HCT116 (cell line): ENCODE measurements at regions not wholly inside any gene's neighbourhood (a gene's known extent, or its start where the extent isn't known, plus 50 kb on each side); places are given as distances from the start of the nearest gene placed in this dataset.

Experiments
- ATAC-seq: fragments of 200-7000 bp; cut with Tn5 transposase; 2 replicates; pipeline ENCODE4 v1.9.1; 2020; ENCODE audit warnings: mild to moderate bottlenecking, moderate library complexity
- BruUV-seq: library from RNA; stranded (reverse); fragments of 400-500 nt; replicated peaks from 2 replicates; lab custom pipeline; 2021; lab: Mats Ljungman, UMichigan
- CTCF ChIA-PET: fragments of 300-600 bp; sonication (Branson Sonifier 250); formaldehyde crosslinking; loops from one replicate; lab custom pipeline; 2021; ENCODE audit warnings: antibody characterized with exemption; lab: Charles Lee
- POLR2A ChIA-PET: fragments of 300-600, 350-600 bp; sonication (Branson Sonifier 250); formaldehyde crosslinking; loops from one replicate; lab custom pipeline; 2021; ENCODE audit warnings: antibody characterized with exemption; lab: Charles Lee
- RAD21 ChIA-PET, 2 experiments: fragments of 300-600 bp; sonication (Branson Sonifier 250); formaldehyde crosslinking; loops; one replicate each; lab custom pipeline; 2023; ENCODE audit warnings: low total read pairs in 2 of 2; ENCODE audit not compliant: uncharacterized antibody in 2 of 2, unreplicated experiment in 2 of 2, low non-redundant PET in 1 of 2; lab: Charles Lee
- DNase-seq: peaks from one replicate; pipeline ENCODE4 v3.0.0-alpha.2; 2010; ENCODE audit warnings: low read depth, low spot score
- H2AFZ ChIP-seq: fragments of 200-600 bp; shearing (Covaris generic), sonication (generic); 2 replicates; pipeline ENCODE4 v1.6.1; 2017; ENCODE audit warnings: low read depth, mixed run types, mixed read lengths, antibody characterized with exemption, low read length; ENCODE audit not compliant: poor library complexity, severe bottlenecking
- H3K27ac ChIP-seq: 2 replicates; pipeline ENCODE4 v1.5.1; 2012; ENCODE audit warnings: low read depth, low read length
- H3K27me3 ChIP-seq: fragments of 200-600 bp; sonication (generic); 2 replicates; pipeline ENCODE4 v1.6.1; 2016; ENCODE audit warnings: mixed run types, low read length, mixed read lengths; ENCODE audit not compliant: insufficient read depth
- H3K36me3 ChIP-seq, 2 experiments: fragments of 200-500 bp in 1 of 2; fragments of 200-600 bp in 1 of 2; sonication (Bioruptor generic) in 1 of 2; sonication (generic) in 1 of 2; 2 replicates each; pipeline versions ENCODE4 v1.5.1 to v1.6.1; 2014 to 2016; ENCODE audit warnings: low read length in 2 of 2, inconsistent platforms in 1 of 2, mixed read lengths in 1 of 2, mixed run types in 1 of 2; ENCODE audit not compliant: insufficient read depth in 2 of 2, control insufficient read depth in 1 of 2
- H3K4me1 ChIP-seq, 2 experiments: fragments of 200-600 bp in 1 of 2; sonication (generic) in 1 of 2; 2 replicates each; pipeline versions ENCODE4 v1.5.1 to v1.6.1; 2012 to 2017; ENCODE audit warnings: low read length in 2 of 2, inconsistent platforms in 1 of 2, mild to moderate bottlenecking in 1 of 2, mixed read lengths in 1 of 2, mixed run types in 1 of 2, moderate library complexity in 1 of 2; ENCODE audit not compliant: insufficient read depth in 2 of 2, control insufficient read depth in 1 of 2
- H3K4me2 ChIP-seq: fragments of 200-600 bp; sonication (generic); 2 replicates; pipeline ENCODE4 v1.6.1; 2017; ENCODE audit warnings: mixed run types, low read length, mixed read lengths
- H3K4me3 ChIP-seq, 2 experiments: fragments of 200-600 bp in 1 of 2; sonication (generic) in 1 of 2; replicated peaks in 1 of 2; 2 replicates each; pipeline ENCODE4 v1.5.1; 2011 to 2016; ENCODE audit warnings: low read length in 2 of 2, control low read depth in 1 of 2, low read depth in 1 of 2, mild to moderate bottlenecking in 1 of 2, mixed read lengths in 1 of 2, mixed run types in 1 of 2
- H3K79me2 ChIP-seq: fragments of 200-600 bp; sonication (generic); 2 replicates; pipeline ENCODE4 v1.6.1; 2017; ENCODE audit warnings: mild to moderate bottlenecking, mixed run types, low read length, moderate library complexity, mixed read lengths; ENCODE audit not compliant: insufficient read depth
- H3K9ac ChIP-seq: fragments of 200-600 bp; sonication (generic); 2 replicates; pipeline ENCODE4 v1.6.1; 2016; ENCODE audit warnings: low read length, mixed read lengths
- H3K9me2 ChIP-seq: fragments of 200-600 bp; sonication (generic), shearing (Covaris generic); 2 replicates; pipeline ENCODE4 v1.6.1; 2017; ENCODE audit warnings: mixed run types, mild to moderate bottlenecking, moderate library complexity; ENCODE audit not compliant: insufficient read depth
- H3K9me3 ChIP-seq, 2 experiments: fragments of 200-500 bp in 1 of 2; fragments of 200-600 bp in 1 of 2; sonication (Bioruptor generic) in 1 of 2; sonication (generic) in 1 of 2; 2 replicates each; pipeline ENCODE4 v1.6.1; 2014 to 2017; ENCODE audit warnings: low read length in 2 of 2, mixed read lengths in 2 of 2, inconsistent platforms in 1 of 2, low read depth in 1 of 2, mild to moderate bottlenecking in 1 of 2, mixed run types in 1 of 2, moderate library complexity in 1 of 2; ENCODE audit not compliant: control insufficient read depth in 1 of 2, insufficient read depth in 1 of 2
- H4K20me1 ChIP-seq: fragments of 200-600 bp; sonication (generic), shearing (Covaris generic); 2 replicates; pipeline ENCODE4 v1.6.1; 2017; ENCODE audit warnings: mixed run types, mild to moderate bottlenecking, moderate library complexity; ENCODE audit not compliant: insufficient read depth
- CBX3 ChIP-seq: IDR thresholded peaks from 2 replicates; pipeline ENCODE4 v1.6.1; 2012; ENCODE audit warnings: low read depth
- EGR1 ChIP-seq: IDR thresholded peaks from 2 replicates; pipeline ENCODE4 v1.6.1; 2012; ENCODE audit warnings: low read depth
- ELF1 ChIP-seq: IDR thresholded peaks from 2 replicates; pipeline ENCODE4 v1.6.1; 2012; ENCODE audit warnings: low read depth, borderline replicate concordance
- EZH2 ChIP-seq: fragments of 200-600 bp; sonication (generic); IDR thresholded peaks from 2 replicates; pipeline ENCODE4 v1.6.1; 2017; ENCODE audit warnings: antibody characterized with exemption, mixed run types
- FOSL1 ChIP-seq: IDR thresholded peaks from 2 replicates; pipeline ENCODE4 v1.6.1; 2012; ENCODE audit warnings: low read depth
- JUND ChIP-seq: IDR thresholded peaks from 2 replicates; pipeline ENCODE4 v1.6.1; 2012
- POLR2AphosphoS5 ChIP-seq: IDR thresholded peaks from 2 replicates; pipeline ENCODE4 v1.6.1; 2011; ENCODE audit warnings: mild to moderate bottlenecking, low read depth, low read length, moderate library complexity
- SIN3A ChIP-seq: IDR thresholded peaks from 2 replicates; pipeline ENCODE4 v1.6.1; 2012; ENCODE audit warnings: low read depth
- TCF7L2 ChIP-seq: IDR thresholded peaks from 2 replicates; pipeline ENCODE4 v1.7.0; 2011; ENCODE audit warnings: borderline replicate concordance, inconsistent platforms; ENCODE audit not compliant: insufficient read depth, insufficient read length; ENCODE audit errors: extremely low read depth
- YY1 ChIP-seq: IDR thresholded peaks from 2 replicates; pipeline ENCODE4 v1.6.1; 2011; ENCODE audit warnings: low read length, low read depth, moderate library complexity, mild to moderate bottlenecking; ENCODE audit not compliant: insufficient replicate concordance; ENCODE audit errors: extremely low read depth
- ZFX ChIP-seq: fragments of 450-650 bp; IDR thresholded peaks from 2 replicates; pipeline ENCODE4 v1.6.1; 2017
- ZNF274 ChIP-seq: fragments of 200-500 bp; sonication (Bioruptor generic); IDR thresholded peaks from 2 replicates; pipeline ENCODE4 v1.6.1; 2014; ENCODE audit warnings: mild to moderate bottlenecking, low read depth, low read length, inconsistent platforms
- intact Hi-C: fragments of 100-400 bp; cut with micrococcal nuclease; formaldehyde crosslinking; loops from 2 replicates; pipeline ENCODE4 v1.10.0; 2022
- TF ChIP-seq, protein P1 (sequence below): IDR thresholded peaks from 2 replicates; pipeline ENCODE4 v1.6.1; 2012
- TF ChIP-seq, protein P2 (sequence below): IDR thresholded peaks from 2 replicates; pipeline ENCODE4 v1.6.1; 2012; ENCODE audit warnings: low read depth

DNA sequence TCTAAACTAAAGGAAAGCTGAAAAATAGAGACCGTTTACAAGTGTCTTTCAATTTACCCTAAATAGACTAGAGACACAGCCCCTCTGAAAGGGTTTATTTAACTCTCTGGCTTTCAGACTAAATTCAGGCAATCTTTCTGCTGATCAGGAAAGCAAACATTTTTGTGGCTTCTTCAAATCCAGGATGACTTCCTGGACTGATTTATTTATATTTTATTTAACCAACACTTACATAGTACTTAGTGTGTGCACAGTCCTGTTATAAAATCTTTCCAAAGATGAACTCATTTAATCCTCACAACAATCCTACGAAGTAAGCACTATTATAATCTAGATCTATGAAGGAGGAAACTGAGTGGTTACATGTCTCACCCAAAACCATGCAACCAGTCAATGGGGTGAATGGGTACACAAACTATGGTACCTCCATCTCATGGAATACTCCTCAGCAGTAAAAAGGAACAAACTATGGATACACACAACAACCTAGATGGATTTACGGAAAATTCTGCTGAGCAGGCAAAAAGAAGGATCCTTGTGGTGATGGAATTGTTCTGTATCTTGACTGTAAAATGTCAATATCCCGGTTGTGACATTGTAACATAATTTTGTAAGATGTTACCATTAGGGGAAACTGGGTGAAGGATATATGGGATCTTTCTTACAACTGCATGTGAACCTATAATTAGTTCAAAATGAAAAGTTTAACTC lies 64.1 kb upstream of the MAMLD1 start:
- no peaks in the 10 kb centered on the region for H3K9me3 ChIP-seq
- H3K27me3 ChIP-seq: no peaks in the 10 kb centered on the region
- RAD21 ChIA-PET: no interaction called here
- POLR2A ChIA-PET: no interaction called here
- H3K4me1 ChIP-seq: no peaks in the 10 kb centered on the region
- DNase-seq (no peak), ATAC-seq (no peak)
- no TSS peak for BruUV-seq
- no peaks in the 10 kb centered on the region for H3K36me3 ChIP-seq
- H3K27ac ChIP-seq: no peak overlapping the region
- no peaks in the 10 kb centered on the region for H4K20me1 ChIP-seq
- intact Hi-C loops: no loop called here
- H2AFZ ChIP-seq: no peak overlapping the region
- TF ChIP-seq CBX3: no peak
- TF ChIP-seq, protein P1, sequence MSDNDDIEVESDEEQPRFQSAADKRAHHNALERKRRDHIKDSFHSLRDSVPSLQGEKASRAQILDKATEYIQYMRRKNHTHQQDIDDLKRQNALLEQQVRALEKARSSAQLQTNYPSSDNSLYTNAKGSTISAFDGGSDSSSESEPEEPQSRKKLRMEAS: no peak
- no peak for TF ChIP-seq ELF1
- TF ChIP-seq JUND: no peak
- no peak for TF ChIP-seq FOSL1
- TF ChIP-seq ZFX: no peak
- no peak for TF ChIP-seq SIN3A
- no peaks in the 10 kb centered on the region for H3K79me2 ChIP-seq
- no peak overlapping the region for H3K9ac ChIP-seq
- no peak overlapping the region for H3K4me3 ChIP-seq
- no peak overlapping the region for H3K4me2 ChIP-seq
- H3K9me2 ChIP-seq: no peaks in the 10 kb centered on the region
- CTCF ChIA-PET: no interaction called here

DNA sequence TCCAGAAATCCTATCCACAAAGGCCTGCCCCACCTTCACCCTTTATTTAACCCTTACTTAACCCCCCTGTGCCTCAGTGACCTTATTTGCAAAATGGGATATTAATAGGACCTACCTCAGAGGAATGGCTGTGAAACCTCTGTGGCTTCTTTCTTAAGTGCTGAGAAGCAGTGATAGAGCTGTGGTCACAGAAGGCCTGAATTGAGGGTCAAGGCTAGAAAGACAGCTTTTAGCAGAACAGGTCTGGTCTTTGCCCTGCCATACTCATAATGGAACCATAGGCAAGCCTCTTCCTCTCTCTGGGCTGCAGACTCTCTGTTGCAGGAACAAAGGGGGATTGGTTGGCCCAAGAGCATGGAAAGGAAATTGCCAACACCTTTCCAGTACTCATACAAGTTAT lies 63.5 kb upstream of the MAMLD1 start:
- ChIA-PET CTCF (no interaction called here), POLR2A (no interaction called here)
- Histone ChIP-seq H3K9me3 (no peaks in the 10 kb centered on the region), H3K27ac (no peak overlapping the region), H3K36me3 (no peaks in the 10 kb centered on the region), H3K9me2 (no peaks in the 10 kb centered on the region), H3K9ac (no peak overlapping the region), H3K4me1 (no peaks in the 10 kb centered on the region)
- intact Hi-C loops: no loop called here
- BruUV-seq: no TSS peak
- no peak for DNase-seq
- TF ChIP-seq EGR1: no peak
- TF ChIP-seq POLR2AphosphoS5: no peak
- TF ChIP-seq, protein P2, sequence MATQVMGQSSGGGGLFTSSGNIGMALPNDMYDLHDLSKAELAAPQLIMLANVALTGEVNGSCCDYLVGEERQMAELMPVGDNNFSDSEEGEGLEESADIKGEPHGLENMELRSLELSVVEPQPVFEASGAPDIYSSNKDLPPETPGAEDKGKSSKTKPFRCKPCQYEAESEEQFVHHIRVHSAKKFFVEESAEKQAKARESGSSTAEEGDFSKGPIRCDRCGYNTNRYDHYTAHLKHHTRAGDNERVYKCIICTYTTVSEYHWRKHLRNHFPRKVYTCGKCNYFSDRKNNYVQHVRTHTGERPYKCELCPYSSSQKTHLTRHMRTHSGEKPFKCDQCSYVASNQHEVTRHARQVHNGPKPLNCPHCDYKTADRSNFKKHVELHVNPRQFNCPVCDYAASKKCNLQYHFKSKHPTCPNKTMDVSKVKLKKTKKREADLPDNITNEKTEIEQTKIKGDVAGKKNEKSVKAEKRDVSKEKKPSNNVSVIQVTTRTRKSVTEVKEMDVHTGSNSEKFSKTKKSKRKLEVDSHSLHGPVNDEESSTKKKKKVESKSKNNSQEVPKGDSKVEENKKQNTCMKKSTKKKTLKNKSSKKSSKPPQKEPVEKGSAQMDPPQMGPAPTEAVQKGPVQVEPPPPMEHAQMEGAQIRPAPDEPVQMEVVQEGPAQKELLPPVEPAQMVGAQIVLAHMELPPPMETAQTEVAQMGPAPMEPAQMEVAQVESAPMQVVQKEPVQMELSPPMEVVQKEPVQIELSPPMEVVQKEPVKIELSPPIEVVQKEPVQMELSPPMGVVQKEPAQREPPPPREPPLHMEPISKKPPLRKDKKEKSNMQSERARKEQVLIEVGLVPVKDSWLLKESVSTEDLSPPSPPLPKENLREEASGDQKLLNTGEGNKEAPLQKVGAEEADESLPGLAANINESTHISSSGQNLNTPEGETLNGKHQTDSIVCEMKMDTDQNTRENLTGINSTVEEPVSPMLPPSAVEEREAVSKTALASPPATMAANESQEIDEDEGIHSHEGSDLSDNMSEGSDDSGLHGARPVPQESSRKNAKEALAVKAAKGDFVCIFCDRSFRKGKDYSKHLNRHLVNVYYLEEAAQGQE: no peak
- no peak for TF ChIP-seq EZH2
- TF ChIP-seq SIN3A: no peak
- no peak for TF ChIP-seq FOSL1
- TF ChIP-seq ZNF274: no peak
- no peak for TF ChIP-seq ZFX
- no peak for TF ChIP-seq YY1
- no peak for TF ChIP-seq CBX3
- TF ChIP-seq TCF7L2: no peak
- TF ChIP-seq ELF1: no peak
- TF ChIP-seq, all 23 proteins: peak for 0
- no peak for ATAC-seq
- Histone ChIP-seq H3K27me3 (no peaks in the 10 kb centered on the region), H3K79me2 (no peaks in the 10 kb centered on the region), H2AFZ (no peak overlapping the region), H3K4me2 (no peak overlapping the region), H4K20me1 (no peaks in the 10 kb centered on the region), H3K4me3 (no peak overlapping the region)
- RAD21 ChIA-PET: no interaction called here
